H1 (cell line): ENCODE measurements at regions not wholly inside any gene's neighbourhood (a gene's known extent, or its start where the extent isn't known, plus 50 kb on each side); places are given as distances from the start of the nearest gene placed in this dataset.

Experiments used
- CTCF ChIA-PET: fragments of 300-600 bp; sonication (Branson Sonifier 250); formaldehyde crosslinking; loops from one replicate; lab custom pipeline; 2021; ENCODE audit not compliant: partially characterized antibody; lab: Charles Lee
- POLR2A ChIA-PET: fragments of 300-600 bp; sonication (Branson Sonifier 250); formaldehyde crosslinking; loops from one replicate; lab custom pipeline; 2021; ENCODE audit warnings: inconsistent platforms; ENCODE audit not compliant: partially characterized antibody; lab: Charles Lee
- DNase-seq, 2 experiments: peaks; one replicate each; pipeline versions ENCODE4 v3.0.0 to v3.0.0-alpha.2; 2010 to 2022; ENCODE audit warnings: low spot score in 2 of 2, low read depth in 1 of 2, mixed read lengths in 1 of 2
- FAIRE-seq: peaks from 2 replicates; lab custom pipeline; 2011; peaks lifted over from hg19 to GRCh38; lab: Jason Lieb, UNC
- H2AFZ ChIP-seq: 2 replicates; pipeline ENCODE4 v1.8.1; 2012; ENCODE audit warnings: low read length, inconsistent platforms
- H2AK5ac ChIP-seq: 2 replicates; pipeline ENCODE4 v1.6.1; 2013; ENCODE audit warnings: low read depth, low read length
- H2BK120ac ChIP-seq: replicated peaks from 2 replicates; pipeline ENCODE3; 2013; ENCODE audit warnings: low read depth, low read length, inconsistent platforms
- H2BK12ac ChIP-seq: 2 replicates; pipeline ENCODE4 v1.6.1; 2013; ENCODE audit warnings: low read depth, low read length
- H2BK15ac ChIP-seq: 2 replicates; pipeline ENCODE4 v1.6.1; 2013; ENCODE audit warnings: low read length
- H2BK20ac ChIP-seq: 2 replicates; pipeline ENCODE4 v1.6.1; 2013; ENCODE audit warnings: low read length
- H2BK5ac ChIP-seq: 2 replicates; pipeline ENCODE4 v1.6.1; 2013; ENCODE audit warnings: low read depth, low read length
- H3K14ac ChIP-seq: 2 replicates; pipeline ENCODE4 v1.6.1; 2013; ENCODE audit warnings: inconsistent platforms; ENCODE audit not compliant: insufficient read length
- H3K18ac ChIP-seq: 2 replicates; pipeline ENCODE4 v1.6.1; 2013; ENCODE audit warnings: low read length; ENCODE audit errors: extremely low read depth
- H3K23ac ChIP-seq: 2 replicates; pipeline ENCODE4 v1.6.1; 2013; ENCODE audit warnings: inconsistent platforms; ENCODE audit not compliant: insufficient read length
- H3K23me2 ChIP-seq: 2 replicates; pipeline ENCODE4 v1.6.1; 2013; ENCODE audit warnings: low read depth, low read length
- H3K27ac ChIP-seq: 2 replicates; pipeline ENCODE4 v1.6.1; 2011; ENCODE audit warnings: low read depth, low read length, inconsistent platforms
- H3K27me3 ChIP-seq, 4 experiments: replicated peaks in 1 of 4; 1 replicate in 1 of 4; 2 replicates in 3 of 4; pipeline versions ENCODE4 v1.6.1 to v1.8.1; 2011 to 2013; ENCODE audit warnings: low read length in 3 of 4, mild to moderate bottlenecking in 3 of 4, inconsistent platforms in 2 of 4, mixed read lengths in 2 of 4, moderate library complexity in 1 of 4; ENCODE audit not compliant: control insufficient read depth in 3 of 4, insufficient read depth in 3 of 4; ENCODE audit errors: extremely low read depth in 1 of 4
- H3K36me3 ChIP-seq, 4 experiments: 2 replicates each; pipeline versions ENCODE4 v1.6.1 to v1.8.1; 2011 to 2013; ENCODE audit warnings: mild to moderate bottlenecking in 4 of 4, low read length in 3 of 4, moderate library complexity in 2 of 4, control low read depth in 1 of 4, inconsistent platforms in 1 of 4; ENCODE audit not compliant: insufficient read depth in 4 of 4, control insufficient read depth in 2 of 4
- H3K4ac ChIP-seq: replicated peaks from 2 replicates; pipeline ENCODE3; 2013; ENCODE audit warnings: low read length, low read depth, mixed read lengths, inconsistent platforms; ENCODE audit not compliant: insufficient read length
- H3K4me1 ChIP-seq, 4 experiments: replicated peaks in 1 of 4; 1 replicate in 1 of 4; 2 replicates in 3 of 4; pipeline versions ENCODE4 v1.6.1 to v1.8.1; 2011 to 2013; ENCODE audit warnings: low read length in 3 of 4, inconsistent platforms in 2 of 4, mixed read lengths in 1 of 4; ENCODE audit not compliant: insufficient read depth in 4 of 4, control insufficient read depth in 3 of 4
- H3K4me2 ChIP-seq, 2 experiments: 2 replicates each; pipeline versions ENCODE4 v1.6.1 to v1.8.1; 2011 to 2013; ENCODE audit warnings: low read depth in 2 of 2, low read length in 2 of 2, control low read depth in 1 of 2, inconsistent platforms in 1 of 2, mild to moderate bottlenecking in 1 of 2; ENCODE audit not compliant: insufficient read depth in 1 of 2
- H3K4me3 ChIP-seq, 4 experiments: fragments of 200-600, 300-600 bp in 1 of 4; sonication (generic), shearing (Covaris generic), sonication (Bioruptor Twin) in 1 of 4; 2 replicates each; pipeline versions ENCODE4 v1.5.1 to v1.8.1; 2011 to 2016; ENCODE audit warnings: low read length in 4 of 4, low read depth in 3 of 4, control low read depth in 2 of 4, inconsistent platforms in 2 of 4, mild to moderate bottlenecking in 2 of 4, mixed read lengths in 1 of 4, moderate library complexity in 1 of 4; ENCODE audit not compliant: insufficient read depth in 2 of 4; ENCODE audit errors: extremely low read depth in 1 of 4
- H3K56ac ChIP-seq: replicated peaks from 2 replicates; pipeline ENCODE3; 2013; ENCODE audit warnings: low read depth, mild to moderate bottlenecking, mixed read lengths, low read length, inconsistent platforms; ENCODE audit not compliant: insufficient read length
- H3K79me1 ChIP-seq: 2 replicates; pipeline ENCODE4 v1.6.1; 2013; ENCODE audit warnings: low read depth, low read length, control low read depth
- H3K79me2 ChIP-seq, 2 experiments: 2 replicates each; pipeline versions ENCODE4 v1.6.1 to v1.8.1; 2012 to 2013; ENCODE audit warnings: low read length in 2 of 2, mild to moderate bottlenecking in 2 of 2, inconsistent platforms in 1 of 2; ENCODE audit not compliant: insufficient read depth in 2 of 2, control insufficient read depth in 1 of 2
- H3K9ac ChIP-seq, 4 experiments: replicated peaks in 1 of 4; 1 replicate in 1 of 4; 2 replicates in 3 of 4; pipeline versions ENCODE4 v1.6.1 to v1.8.1; 2011 to 2013; ENCODE audit warnings: low read depth in 3 of 4, low read length in 3 of 4, control low read depth in 2 of 4, mild to moderate bottlenecking in 2 of 4, moderate library complexity in 2 of 4, inconsistent platforms in 1 of 4; ENCODE audit errors: extremely low read depth in 1 of 4
- H3K9me3 ChIP-seq, 2 experiments: 2 replicates each; pipeline versions ENCODE4 v1.6.1 to v1.8.1; 2012 to 2013; ENCODE audit warnings: mild to moderate bottlenecking in 2 of 2, moderate library complexity in 2 of 2, control low read depth in 1 of 2, inconsistent platforms in 1 of 2, low read depth in 1 of 2, low read length in 1 of 2, mixed read lengths in 1 of 2; ENCODE audit not compliant: insufficient read depth in 2 of 2
- H4K20me1 ChIP-seq, 2 experiments: replicated peaks in 1 of 2; 2 replicates each; pipeline versions ENCODE3 to v1.8.1; 2011 to 2013; ENCODE audit warnings: inconsistent platforms in 2 of 2, low read length in 2 of 2, mild to moderate bottlenecking in 1 of 2; ENCODE audit not compliant: insufficient read depth in 2 of 2, control insufficient read depth in 1 of 2
- H4K5ac ChIP-seq: 2 replicates; pipeline ENCODE4 v1.6.1; 2013; ENCODE audit warnings: low read length, low read depth, mixed read lengths, inconsistent platforms; ENCODE audit not compliant: insufficient read length
- H4K8ac ChIP-seq: 2 replicates; pipeline ENCODE4 v1.8.0; 2013; ENCODE audit warnings: mild to moderate bottlenecking, moderate library complexity, low read length, inconsistent platforms; ENCODE audit not compliant: insufficient read depth; ENCODE audit errors: extremely low read depth
- H4K91ac ChIP-seq: replicated peaks from 2 replicates; pipeline ENCODE3; 2013; ENCODE audit warnings: low read length, mixed read lengths, inconsistent platforms; ENCODE audit not compliant: insufficient read length
- CEBPB ChIP-seq: IDR thresholded peaks from 2 replicates; pipeline ENCODE4 v1.6.1; 2012; ENCODE audit warnings: low read depth, low read length
- CREB1 ChIP-seq: IDR thresholded peaks from 2 replicates; pipeline ENCODE4 v1.6.1; 2012; ENCODE audit warnings: inconsistent platforms
- KDM1A ChIP-seq: fragments of 200-600, 300-600 bp; sonication (generic); IDR thresholded peaks from 2 replicates; pipeline ENCODE4 v1.7.1; 2016; ENCODE audit warnings: mild to moderate bottlenecking, low read length, borderline replicate concordance
- POLR2AphosphoS5 ChIP-seq: IDR thresholded peaks from 2 replicates; pipeline ENCODE4 v1.6.1; 2011; ENCODE audit warnings: low read depth, low read length
- RAD21 ChIP-seq, 2 experiments: IDR thresholded peaks in 1 of 2; conservative IDR thresholded peaks in 1 of 2; 2 replicates each; pipeline ENCODE4 v1.6.1; 2011; ENCODE audit warnings: low read depth in 2 of 2, low read length in 2 of 2, improper control_type of control experiment in 1 of 2, inconsistent platforms in 1 of 2, mild to moderate bottlenecking in 1 of 2, moderate library complexity in 1 of 2
- SP4 ChIP-seq: IDR thresholded peaks from 2 replicates; pipeline ENCODE4 v1.6.1; 2012; ENCODE audit warnings: low read length, inconsistent platforms
- YY1 ChIP-seq: IDR thresholded peaks from 2 replicates; pipeline ENCODE4 v1.6.1; 2011; ENCODE audit warnings: low read depth, mild to moderate bottlenecking, low read length
- WGBS, 2 experiments: shearing (Covaris generic) in 1 of 2; methylation state at CpG; one replicate each; pipeline versions ENCODE4 v1.1.6 to v1.1.7; 2013 to 2015; ENCODE audit warnings: low lambda C conversion rate in 2 of 2, mixed read lengths in 2 of 2, inconsistent platforms in 1 of 2, low coverage in 1 of 2, missing lambda C conversion rate in 1 of 2; ENCODE audit not compliant: insufficient replicate concordance in 2 of 2, insufficient coverage in 1 of 2, insufficient read length in 1 of 2; ENCODE audit errors: extremely low coverage in 1 of 2, missing lambda C conversion rate in 1 of 2; 5-methylcytosine and 5-hydroxymethylcytosine counted together
- TF ChIP-seq, protein P1 (sequence below), 3 experiments: IDR thresholded peaks; 1 replicate in 2 of 3; 2 replicates in 1 of 3; pipeline versions ENCODE4 v1.5.1 to v1.6.1; 2011; ENCODE audit warnings: low read length in 3 of 3, mild to moderate bottlenecking in 3 of 3, inconsistent platforms in 2 of 3, low read depth in 1 of 3, moderate library complexity in 1 of 3; ENCODE audit not compliant: insufficient read depth in 1 of 3; ENCODE audit errors: control extremely low read depth in 1 of 3

DNA sequence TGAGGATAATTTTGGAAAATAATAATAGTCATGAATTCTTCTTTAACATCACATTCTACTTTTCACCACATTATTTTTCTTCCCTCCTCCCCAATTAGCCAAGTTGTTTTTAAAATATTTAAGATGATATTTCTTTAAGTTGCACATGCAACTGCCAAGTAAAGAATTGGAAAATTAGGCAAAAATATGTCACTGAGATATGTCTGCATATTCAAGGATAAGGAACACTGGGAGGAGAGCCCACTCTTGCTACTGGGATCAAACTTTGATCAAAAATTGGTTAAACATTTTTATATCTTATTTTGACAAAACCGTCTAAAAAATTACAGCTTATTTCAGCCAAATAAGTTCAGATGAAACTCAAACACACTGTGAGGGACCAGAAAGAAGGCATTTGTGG lies 231.2 kb upstream of the TMTC1 start:
- Histone ChIP-seq H3K56ac (no peak overlapping the region), H4K8ac (no peak overlapping the region), H3K9ac (no peak overlapping the region), H2BK12ac (no peak overlapping the region), H4K91ac (no peak overlapping the region), H2BK20ac (no peak overlapping the region), H2AFZ (no peak overlapping the region), H3K14ac (no peak overlapping the region), H3K9me3 (no peaks in the 10 kb centered on the region), H3K4me3 (no peak overlapping the region), H3K4ac (no peak overlapping the region), H3K27ac (no peak overlapping the region), H3K79me1 (no peaks in the 10 kb centered on the region), H3K18ac (no peak overlapping the region), H2AK5ac (no peak overlapping the region), H3K23ac (no peak overlapping the region), H2BK5ac (no peak overlapping the region), H4K20me1 (no peaks in the 10 kb centered on the region), H4K5ac (no peak overlapping the region), H3K23me2 (no peaks in the 10 kb centered on the region), H2BK15ac (no peak overlapping the region), H3K36me3 (no peaks in the 10 kb centered on the region), H3K4me1 (no peaks in the 10 kb centered on the region), H2BK120ac (no peak overlapping the region), H3K4me2 (no peak overlapping the region), H3K27me3 (no peaks in the 10 kb centered on the region), H3K79me2 (no peaks in the 10 kb centered on the region)
- POLR2A ChIA-PET: no interaction called here
- no peak for TF ChIP-seq RAD21 (IDR thresholded peaks at IDR 0.05 in 1 of 2, conservative IDR thresholded peaks at IDR 0.05 in 1 of 2; ENCODE audit: low read depth in 2 of 2, low read length in 2 of 2)
- no peak for TF ChIP-seq CREB1
- TF ChIP-seq YY1: no peak
- no peak for TF ChIP-seq KDM1A
- no peak for TF ChIP-seq CEBPB
- TF ChIP-seq SP4: no peak
- no peak for TF ChIP-seq POLR2AphosphoS5
- TF ChIP-seq, protein P1, sequence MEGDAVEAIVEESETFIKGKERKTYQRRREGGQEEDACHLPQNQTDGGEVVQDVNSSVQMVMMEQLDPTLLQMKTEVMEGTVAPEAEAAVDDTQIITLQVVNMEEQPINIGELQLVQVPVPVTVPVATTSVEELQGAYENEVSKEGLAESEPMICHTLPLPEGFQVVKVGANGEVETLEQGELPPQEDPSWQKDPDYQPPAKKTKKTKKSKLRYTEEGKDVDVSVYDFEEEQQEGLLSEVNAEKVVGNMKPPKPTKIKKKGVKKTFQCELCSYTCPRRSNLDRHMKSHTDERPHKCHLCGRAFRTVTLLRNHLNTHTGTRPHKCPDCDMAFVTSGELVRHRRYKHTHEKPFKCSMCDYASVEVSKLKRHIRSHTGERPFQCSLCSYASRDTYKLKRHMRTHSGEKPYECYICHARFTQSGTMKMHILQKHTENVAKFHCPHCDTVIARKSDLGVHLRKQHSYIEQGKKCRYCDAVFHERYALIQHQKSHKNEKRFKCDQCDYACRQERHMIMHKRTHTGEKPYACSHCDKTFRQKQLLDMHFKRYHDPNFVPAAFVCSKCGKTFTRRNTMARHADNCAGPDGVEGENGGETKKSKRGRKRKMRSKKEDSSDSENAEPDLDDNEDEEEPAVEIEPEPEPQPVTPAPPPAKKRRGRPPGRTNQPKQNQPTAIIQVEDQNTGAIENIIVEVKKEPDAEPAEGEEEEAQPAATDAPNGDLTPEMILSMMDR (IDR thresholded peaks at IDR 0.05; ENCODE audit: control extremely low read depth in 1 of 3, insufficient read depth in 1 of 3, low read depth in 1 of 3, low read length in 3 of 3): no peak
- CTCF ChIA-PET: interaction anchor here (0.6 kb wide), 1 partner anchor 16 kb away, joined by 3 read pairs; no protein-coding TSS in a partner anchor
- no peak for DNase-seq
- WGBS, 2 experiments: 91% methylated on average over 1 of the region's 1 CpG; no CpG with 5 or more reads in 1 of the 2 experiments
- no peak for FAIRE-seq
